ENCODE measurements at regions not wholly inside any gene's neighbourhood (a gene's known extent, or its start where the extent isn't known, plus 50 kb on each side); places are given as distances from the start of the nearest gene placed in this dataset.
A peak's percentile ranks its signal among the peaks of the same experiment; 100 is the strongest.

DNA sequence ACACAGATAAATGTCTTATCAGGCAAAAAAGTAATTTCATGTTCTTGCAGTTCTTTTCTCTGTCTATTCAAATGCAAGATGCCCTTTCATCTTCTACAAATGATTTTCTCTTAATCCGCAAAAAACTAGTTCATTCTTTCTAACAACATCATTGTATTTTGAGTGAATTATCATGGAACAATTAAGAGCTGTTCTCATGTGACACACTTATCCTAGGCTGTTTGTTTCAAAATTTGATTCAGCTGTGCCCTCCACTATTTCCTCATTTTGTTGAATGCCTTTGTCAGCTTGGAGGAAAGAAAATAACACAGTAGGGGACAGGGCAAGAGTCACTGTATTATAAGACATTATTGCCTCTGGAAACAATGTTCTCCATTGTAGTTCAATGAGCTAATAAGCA is 396.9 kb downstream of the KCTD12 start:
- DNase-seq, result no peak

- DNase-seq, result no peak
Observed at GRCh38 chr13:76481738-76482137, 404.5 kb downstream of the KCTD12 start.

GRCh38 chr13:76474966-76475365 is 411.2 kb downstream of the KCTD12 start:
- DNase-seq, result no peak

DNA sequence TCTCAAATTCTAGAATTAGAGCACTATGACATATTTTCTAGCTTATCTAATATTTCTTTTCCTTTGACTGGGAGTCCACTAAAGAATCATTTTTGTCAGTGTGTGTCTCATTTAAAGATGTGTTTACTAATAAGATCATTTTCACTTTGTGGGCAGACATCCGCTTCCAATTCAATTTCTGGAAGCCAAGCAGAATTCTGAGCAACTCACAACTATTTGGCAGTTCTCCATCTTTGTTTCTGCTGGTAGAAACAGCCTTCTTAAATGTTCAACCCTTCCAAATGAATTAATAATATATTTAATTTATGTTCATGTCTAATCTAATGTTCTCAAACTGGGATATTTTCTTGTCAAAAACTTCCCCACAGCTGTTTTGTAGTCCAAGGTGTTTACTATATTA is 411.8 kb downstream of the KCTD12 start:
- no peak for DNase-seq

DNA sequence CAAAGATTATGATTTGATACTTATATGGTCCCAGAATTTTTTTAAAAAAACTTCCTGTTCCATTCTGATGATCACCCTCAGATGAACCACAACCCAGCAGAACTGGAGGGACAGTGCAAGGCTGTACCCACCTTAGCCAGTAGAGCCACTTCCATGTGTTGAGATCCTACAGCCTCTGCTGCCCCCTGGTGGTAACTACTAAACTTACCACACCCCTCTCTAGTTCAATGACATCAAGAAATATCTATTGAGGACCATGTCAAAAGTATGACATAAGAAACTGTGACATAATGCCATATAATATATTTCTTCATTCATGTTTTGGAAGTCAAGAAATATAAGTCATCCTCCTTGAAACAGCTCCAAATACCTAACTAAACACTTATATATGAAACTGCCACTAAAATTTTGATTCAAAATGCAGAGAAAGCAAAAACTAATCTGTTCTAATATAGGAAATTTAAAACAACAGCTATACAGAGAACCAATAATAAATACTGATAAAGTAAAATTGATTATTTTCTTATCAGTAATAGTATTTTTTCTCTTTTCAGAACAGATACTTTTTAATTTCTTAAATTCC is 412.6 kb downstream of the KCTD12 start:
- DNase-seq, result peak; percentile 63

- DNase-seq, result no peak
Observed at GRCh38 chr13:76472916-76473315, 413.3 kb downstream of the KCTD12 start.

DNA sequence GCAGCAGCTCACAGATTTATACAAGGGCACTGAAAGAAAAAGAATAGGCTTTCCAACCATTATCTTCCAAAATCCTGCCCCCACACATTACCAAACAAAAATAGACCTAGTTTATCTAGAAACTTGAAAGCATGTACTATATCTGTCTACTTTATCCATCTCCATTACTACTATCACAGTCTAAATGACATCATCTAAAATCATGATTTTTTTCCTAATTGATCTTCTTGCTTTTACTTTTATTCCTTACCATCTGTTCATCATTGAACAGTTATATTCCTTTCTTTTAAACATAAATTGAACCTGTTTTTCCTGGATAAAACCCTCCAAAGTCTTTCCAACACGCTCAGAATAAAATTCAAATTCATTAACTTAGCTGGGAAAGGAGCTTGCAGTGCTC is 414.7 kb downstream of the KCTD12 start:
- DNase-seq, result no peak

GRCh38 chr13:76470991-76471390 is 415.2 kb downstream of the KCTD12 start:
- DNase-seq, result no peak

DNA sequence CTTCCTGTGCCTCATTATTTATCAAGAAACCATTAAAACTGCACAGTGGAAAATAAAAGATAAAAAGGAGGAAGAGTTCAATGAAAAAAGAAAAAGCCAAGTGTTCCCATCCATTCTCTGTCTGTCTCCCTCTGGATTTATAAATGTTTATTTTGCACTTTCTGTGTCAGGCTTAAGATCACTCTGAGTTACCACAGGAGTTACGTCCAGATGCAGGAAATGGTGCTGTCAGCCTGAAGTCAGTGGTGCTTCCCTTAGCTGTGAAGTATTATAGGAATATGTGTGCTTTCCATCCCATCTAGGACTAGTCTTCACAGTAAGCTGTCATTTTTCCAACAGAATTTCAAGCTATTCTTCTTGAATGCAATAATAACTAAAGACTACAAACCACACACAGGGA is 420.2 kb downstream of the KCTD12 start:
- DNase-seq, result no peak

GRCh38 chr13:76463314-76463713 is 422.9 kb downstream of the KCTD12 start:
- no peak for DNase-seq

DNA sequence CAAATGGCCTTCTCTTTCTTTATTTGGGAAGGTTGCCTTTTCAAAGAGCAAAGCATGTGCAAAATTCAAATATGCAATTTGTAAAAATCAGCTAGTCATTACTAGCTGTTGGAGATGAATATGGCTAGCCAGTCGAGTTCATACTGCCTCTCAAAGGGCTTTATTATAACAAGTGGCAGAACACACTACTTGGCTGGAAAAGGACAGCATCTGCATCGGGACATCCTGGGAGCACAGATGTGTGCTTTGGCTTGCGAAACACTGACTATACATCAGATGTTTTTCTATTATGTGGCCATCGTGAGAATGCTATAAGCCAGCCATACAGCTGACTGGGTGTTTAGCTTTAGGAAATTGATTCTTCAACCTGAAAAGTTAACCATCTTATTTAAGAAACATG is 424.2 kb downstream of the KCTD12 start:
- no peak for DNase-seq

GRCh38 chr13:76461484-76461883 is 424.7 kb downstream of the KCTD12 start:
- DNase-seq, result no peak

DNA sequence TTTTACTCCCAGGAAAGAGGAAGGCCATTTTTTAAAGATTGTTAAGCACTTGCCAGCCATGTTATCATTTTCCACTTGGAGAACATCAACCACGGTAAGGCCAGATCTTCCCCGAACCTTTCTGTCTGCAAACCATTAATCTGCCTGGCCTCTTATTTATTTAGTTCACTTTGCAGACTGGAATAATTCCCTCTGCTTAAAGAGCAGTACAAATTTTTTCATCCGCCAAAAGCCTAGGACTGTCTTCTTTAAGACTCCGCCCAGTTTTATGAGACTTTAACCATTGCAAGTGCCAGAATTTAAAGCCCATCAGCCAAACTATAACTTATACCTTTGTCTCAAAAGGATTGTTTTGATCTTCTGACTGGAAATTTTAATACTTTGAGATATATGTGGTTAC is 426.3 kb downstream of the KCTD12 start:
- DNase-seq, result no peak

DNA sequence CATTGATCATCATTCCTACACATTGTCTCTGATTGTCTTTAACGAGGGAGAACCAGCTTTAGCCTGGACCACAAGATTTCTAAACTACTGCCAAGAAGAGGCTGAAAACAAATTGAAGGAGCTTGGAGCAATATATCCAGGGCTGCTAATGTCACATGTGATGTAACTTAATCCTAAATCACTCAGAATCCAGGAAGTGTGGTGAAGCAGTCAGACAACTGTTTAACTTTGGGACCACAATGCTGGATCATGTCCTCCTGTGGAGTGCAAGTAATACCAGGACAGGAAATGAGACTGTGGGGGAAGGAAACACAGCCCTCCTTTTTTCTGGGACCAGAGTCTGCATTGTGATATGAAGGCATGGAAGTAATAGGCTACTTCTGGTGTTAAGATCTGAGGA is 430.2 kb downstream of the KCTD12 start:
- DNase-seq, result no peak

DNA sequence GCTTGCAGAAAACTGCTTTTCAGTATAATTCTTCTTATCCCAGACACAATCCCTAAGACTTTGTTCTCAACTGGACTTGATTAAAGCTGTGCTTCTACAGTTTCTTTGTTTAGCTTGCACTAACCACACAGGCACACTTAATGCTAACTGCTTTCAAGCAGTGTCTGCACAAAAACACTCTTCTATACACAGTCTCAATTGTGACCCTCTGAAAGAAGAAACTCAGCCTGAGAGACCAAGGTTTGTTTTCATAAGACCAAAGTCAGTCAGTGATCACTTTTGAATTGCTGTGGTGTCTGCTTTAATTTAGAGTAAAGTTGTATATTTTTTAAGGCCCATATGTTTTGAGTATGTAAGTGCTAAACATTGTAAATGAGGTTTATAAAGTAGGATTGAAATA is 431.2 kb downstream of the KCTD12 start:
- no peak for DNase-seq

- no peak for DNase-seq
Observed at GRCh38 chr13:76449716-76450115, 436.5 kb downstream of the KCTD12 start.

DNA sequence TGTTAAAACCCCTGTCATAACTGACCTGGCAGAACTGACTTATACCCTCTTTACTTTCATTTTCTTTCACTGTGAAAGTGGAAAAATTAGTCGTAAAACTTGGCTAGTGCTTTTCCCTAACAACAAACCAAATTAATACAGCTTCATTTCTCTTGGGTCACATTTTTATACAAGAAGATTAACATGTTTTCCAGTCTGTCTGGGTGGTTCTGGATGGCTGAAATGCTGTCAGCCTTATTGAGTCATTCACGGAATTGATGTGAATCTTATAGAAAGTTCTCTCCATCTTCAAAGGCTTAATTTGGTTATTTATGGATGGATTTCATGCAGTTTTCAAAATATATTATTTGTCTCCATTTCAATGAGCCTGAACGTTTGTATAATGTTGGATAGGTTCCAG is 440.0 kb downstream of the KCTD12 start:
- no peak for DNase-seq

DNA sequence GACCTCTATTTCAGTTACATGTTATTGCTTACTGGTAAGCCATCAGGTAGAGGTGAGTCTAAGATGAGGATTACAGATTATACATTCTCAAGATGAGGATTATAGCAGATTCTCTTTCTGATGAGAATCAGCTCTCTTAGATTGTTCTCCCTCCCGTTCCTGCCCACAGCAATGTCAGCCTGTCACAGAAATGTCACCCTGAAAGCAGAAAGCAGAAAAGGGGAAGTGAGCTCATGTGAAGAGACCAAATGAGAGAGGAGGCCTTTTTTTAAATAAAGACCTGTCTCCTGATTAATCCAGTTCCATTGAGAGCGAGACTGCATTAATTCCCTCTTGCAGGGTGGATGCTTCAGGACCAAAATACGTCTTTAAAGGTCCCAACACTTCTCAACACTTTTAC is 445.6 kb downstream of the KCTD12 start:
- DNase-seq, result no peak

- DNase-seq, result no peak
Observed at GRCh38 chr13:76439546-76439945, 446.7 kb downstream of the KCTD12 start.

- DNase-seq, result no peak
Observed at GRCh38 chr13:76438050-76438449, 448.2 kb downstream of the KCTD12 start.

DNA sequence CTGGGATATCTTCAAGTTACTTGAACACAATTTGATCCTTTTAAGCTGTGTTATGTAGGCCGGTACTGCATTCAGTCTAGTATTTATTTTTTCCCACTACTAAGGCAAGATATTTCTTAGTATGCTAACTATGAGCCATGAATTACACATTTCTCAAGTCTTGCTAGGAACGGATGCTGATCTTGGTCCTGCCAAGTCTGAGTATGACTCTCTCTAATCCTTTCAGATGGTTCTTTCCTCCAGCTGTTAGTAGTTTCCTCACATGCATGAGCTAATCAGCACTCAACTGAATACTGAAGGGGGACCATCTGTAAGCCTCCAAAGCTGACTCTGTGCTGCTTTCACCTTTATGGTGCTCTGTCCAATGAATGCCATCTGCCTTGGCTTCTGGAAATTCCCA is 460.3 kb downstream of the KCTD12 start:
- no peak for DNase-seq

DNA sequence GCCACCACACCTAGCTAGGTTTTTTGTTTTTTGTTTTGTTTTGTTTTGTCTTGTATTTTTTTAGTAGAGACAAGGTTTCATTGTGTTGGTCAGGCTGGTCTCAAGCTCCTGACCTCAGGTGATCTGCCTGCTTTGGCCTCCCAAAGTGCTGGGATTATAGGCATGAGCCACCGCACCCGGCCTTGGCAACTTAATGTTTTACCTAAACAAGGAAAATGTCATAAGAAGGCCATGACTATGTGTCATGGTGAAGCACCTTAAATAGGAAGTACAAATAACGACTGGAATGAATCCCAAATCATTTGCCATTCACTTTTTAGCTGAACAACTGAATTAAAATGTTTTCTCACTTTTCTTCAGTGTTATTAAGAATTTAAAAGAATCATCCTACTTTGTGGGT is 465.2 kb downstream of the KCTD12 start:
- DNase-seq, result no peak

DNA sequence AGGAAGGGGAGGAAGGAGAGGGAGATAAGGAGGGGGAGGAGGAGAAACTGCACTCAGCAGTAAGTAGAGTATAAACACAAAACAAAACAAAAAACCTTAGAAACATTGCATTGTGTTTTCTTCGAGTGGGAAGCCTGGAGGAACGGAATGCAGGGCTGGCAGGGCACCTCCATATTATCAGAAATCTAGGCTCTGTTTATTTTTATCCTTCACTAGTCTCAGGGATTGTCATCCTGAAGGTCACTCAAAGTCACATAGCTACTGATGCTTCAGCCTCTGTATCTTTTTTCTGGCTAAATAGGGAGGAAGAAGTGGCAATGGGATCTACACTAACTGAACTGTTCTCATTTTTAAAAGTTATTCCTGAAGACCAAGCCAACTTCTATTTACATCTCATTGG is 467.8 kb downstream of the KCTD12 start:
- no peak for DNase-seq

DNA sequence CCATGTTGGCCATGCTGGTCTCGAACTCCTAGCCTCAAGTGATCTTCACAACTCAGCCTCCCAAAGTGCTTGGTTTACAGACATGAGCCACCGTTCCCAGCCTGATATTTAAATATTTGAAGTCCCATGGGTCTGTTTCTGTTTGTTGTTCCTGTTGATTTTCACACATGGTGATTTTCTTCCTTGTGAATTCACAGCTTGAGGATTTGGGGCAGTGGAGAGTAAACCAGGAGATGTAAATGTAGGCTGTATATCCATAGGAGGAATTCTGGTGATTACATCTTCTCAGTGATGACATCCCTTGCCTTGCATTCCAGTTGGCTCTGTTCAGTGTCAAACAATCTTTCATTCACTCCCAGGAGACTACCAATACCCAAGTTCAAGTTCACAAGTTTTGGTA is 471.9 kb downstream of the KCTD12 start:
- DNase-seq, result no peak

GRCh38 chr13:76406243-76406642 is 480.0 kb downstream of the KCTD12 start:
- no peak for DNase-seq

DNA sequence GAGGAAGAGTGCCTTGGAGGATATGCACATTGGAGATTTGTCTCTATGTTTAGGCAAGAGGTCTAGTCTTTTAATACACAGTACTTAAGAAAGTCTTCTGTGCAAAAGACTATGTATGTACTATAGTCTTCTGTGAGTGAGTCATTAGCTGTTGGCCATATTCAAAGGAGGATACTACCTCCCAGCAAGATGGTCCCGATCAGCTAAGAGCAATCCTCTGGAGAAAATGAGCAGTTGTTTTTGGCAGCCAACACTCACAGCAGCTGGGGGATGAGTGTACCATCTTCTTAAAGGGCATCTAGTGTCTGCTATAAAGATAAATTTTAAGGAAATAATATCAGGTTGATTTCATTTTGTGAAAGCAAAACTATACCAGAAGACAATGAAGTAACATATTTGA is 487.8 kb downstream of the KCTD12 start:
- no peak for DNase-seq
